GM12878 (cell line): ENCODE measurements at regions not wholly inside any gene's neighbourhood (a gene's known extent, or its start where the extent isn't known, plus 50 kb on each side); places are given as distances from the start of the nearest gene placed in this dataset.

Experiments
- ATAC-seq: fragments of 200-7000 bp; cut with Tn5 transposase; 3 replicates; pipeline ENCODE4 v1.9.1; 2020; ENCODE audit warnings: mild to moderate bottlenecking, moderate library complexity
- BruUV-seq: library from RNA; stranded (reverse); fragments of 400-500 nt; replicated peaks from 2 replicates; lab custom pipeline; 2021; lab: Mats Ljungman, UMichigan
- CTCF ChIA-PET: fragments of 300-600 bp; sonication (Branson Sonifier 250); formaldehyde crosslinking; extraction: SDS; loops from one replicate; lab custom pipeline; 2021; ENCODE audit warnings: inconsistent platforms; lab: Yijun Ruan, JAX
- POLR2A ChIA-PET: fragments of 350-600 bp; formaldehyde crosslinking; extraction: SDS; loops from one replicate; lab custom pipeline; 2021; ENCODE audit warnings: inconsistent platforms; lab: Charles Lee
- RAD21 ChIA-PET: fragments of 300-600 bp; sonication (Branson Sonifier 250); formaldehyde crosslinking; loops from one replicate; lab custom pipeline; 2023; ENCODE audit warnings: antibody characterized with exemption; ENCODE audit not compliant: unreplicated experiment; lab: Charles Lee
- SMC1A ChIA-PET: fragments of 300-600 bp; sonication (Branson Sonifier 250); formaldehyde crosslinking; loops from one replicate; lab custom pipeline; 2023; ENCODE audit not compliant: unreplicated experiment, uncharacterized antibody; lab: Charles Lee
- DNase-seq: peaks from one replicate; pipeline ENCODE4 v3.0.0-alpha.2; 2011; ENCODE audit warnings: low read depth, low spot score
- FAIRE-seq: peaks from 3 replicates; lab custom pipeline; 2011; peaks lifted over from hg19 to GRCh38; lab: Jason Lieb, UNC
- H2AFZ ChIP-seq: 2 replicates; pipeline ENCODE4 v1.6.0; 2011; ENCODE audit warnings: low read depth, low read length, control low read depth; ENCODE audit not compliant: control insufficient read depth
- H3K27ac ChIP-seq: 2 replicates; pipeline ENCODE4 v1.5.1; 2011; ENCODE audit warnings: control low read depth; ENCODE audit not compliant: control insufficient read depth, insufficient read depth
- H3K27me3 ChIP-seq, 2 experiments: replicated peaks in 1 of 2; 2 replicates each; pipeline versions ENCODE4 v1.6.0 to v1.6.1; 2011; ENCODE audit warnings: low read length in 1 of 2; ENCODE audit not compliant: control insufficient read depth in 2 of 2, insufficient read depth in 2 of 2
- H3K36me3 ChIP-seq, 2 experiments: 2 replicates each; pipeline ENCODE4 v1.5.1; 2011; ENCODE audit warnings: low read length in 1 of 2; ENCODE audit not compliant: control insufficient read depth in 2 of 2, insufficient read depth in 2 of 2
- H3K4me1 ChIP-seq: 2 replicates; pipeline ENCODE4 v1.6.1; 2011; ENCODE audit warnings: mild to moderate bottlenecking, low read length, moderate library complexity, mixed read lengths; ENCODE audit not compliant: control insufficient read depth, insufficient read depth
- H3K4me2 ChIP-seq: 2 replicates; pipeline ENCODE4 v1.6.0; 2011; ENCODE audit warnings: control low read depth; ENCODE audit not compliant: control insufficient read depth, insufficient read depth
- H3K4me3 ChIP-seq: fragments of 200-600 bp; sonication (generic); 2 replicates; pipeline ENCODE4 v1.5.1; 2016
- H3K79me2 ChIP-seq: 2 replicates; pipeline ENCODE4 v1.6.0; 2011; ENCODE audit warnings: low read length; ENCODE audit not compliant: control insufficient read depth, insufficient read depth
- H3K9ac ChIP-seq: 2 replicates; pipeline ENCODE4 v1.8.0; 2011; ENCODE audit warnings: low read length, control low read depth, mixed read lengths; ENCODE audit not compliant: control insufficient read depth, insufficient read depth
- H3K9me3 ChIP-seq: replicated peaks from 3 replicates; pipeline ENCODE4 v1.5.1; 2011; ENCODE audit warnings: mild to moderate bottlenecking, low read length; ENCODE audit not compliant: control insufficient read depth, insufficient read depth
- H4K20me1 ChIP-seq: 2 replicates; pipeline ENCODE4 v1.6.0; 2011; ENCODE audit not compliant: control insufficient read depth, insufficient read depth
- BCL11A ChIP-seq: IDR thresholded peaks from 2 replicates; pipeline ENCODE4 v1.6.1; 2011; ENCODE audit warnings: low read depth, low read length
- BCL3 ChIP-seq: IDR thresholded peaks from 2 replicates; pipeline ENCODE4 v1.6.1; 2011; ENCODE audit warnings: borderline replicate concordance, low read depth, mild to moderate bottlenecking, moderate library complexity, low read length; ENCODE audit not compliant: insufficient read depth, poor library complexity, severe bottlenecking
- CHD2 ChIP-seq: IDR thresholded peaks from 2 replicates; pipeline ENCODE4 v1.6.1; 2011; ENCODE audit warnings: low read depth, low read length, improper control_type of control experiment, borderline replicate concordance
- ELK1 ChIP-seq: IDR thresholded peaks from 2 replicates; pipeline ENCODE4 v1.6.1; 2012; ENCODE audit warnings: low read depth, low read length, improper control_type of control experiment
- EP300 ChIP-seq, 2 experiments: fragments of 150-350 bp in 1 of 2; IDR thresholded peaks; 2 replicates each; pipeline ENCODE4 v1.6.1; 2011 to 2012; ENCODE audit warnings: low read depth in 2 of 2, low read length in 2 of 2, borderline replicate concordance in 1 of 2, improper control_type of control experiment in 1 of 2, inconsistent platforms in 1 of 2; ENCODE audit not compliant: control insufficient read depth in 1 of 2
- FOS ChIP-seq: IDR thresholded peaks from 3 replicates; pipeline ENCODE4 v1.6.1; 2011; ENCODE audit warnings: borderline replicate concordance; ENCODE audit not compliant: insufficient read length; ENCODE audit errors: extremely low read depth
- HDAC6 ChIP-seq: fragments of 200-600 bp; sonication (generic); IDR thresholded peaks from one replicate; pipeline ENCODE4 v1.8.0; 2017; ENCODE audit warnings: antibody characterized with exemption; ENCODE audit not compliant: unreplicated experiment
- HSF1 ChIP-seq: fragments of 150-350 bp; IDR thresholded peaks from 2 replicates; pipeline ENCODE4 v1.6.1; 2014; ENCODE audit warnings: mild to moderate bottlenecking, low read depth, low read length
- LARP7 ChIP-seq: fragments of 450-650 bp; IDR thresholded peaks from 2 replicates; pipeline ENCODE4 v1.6.1; 2017; ENCODE audit warnings: mild to moderate bottlenecking
- NBN ChIP-seq: fragments of 450-650 bp; IDR thresholded peaks from 2 replicates; pipeline ENCODE4 v1.6.1; 2016
- NFIC ChIP-seq: IDR thresholded peaks from 2 replicates; pipeline ENCODE4 v1.6.1; 2012; ENCODE audit warnings: low read depth, mild to moderate bottlenecking, inconsistent platforms, low read length, moderate library complexity
- NFXL1 ChIP-seq: fragments of 450-650 bp; IDR thresholded peaks from 2 replicates; pipeline ENCODE4 v1.6.1; 2017; ENCODE audit warnings: antibody characterized with exemption, mild to moderate bottlenecking, borderline replicate concordance
- PML ChIP-seq: IDR thresholded peaks from 2 replicates; pipeline ENCODE4 v1.6.1; 2012; ENCODE audit warnings: low read length, inconsistent platforms
- POLR2AphosphoS5 ChIP-seq: IDR thresholded peaks from 2 replicates; pipeline ENCODE4 v1.6.1; 2011; ENCODE audit warnings: mild to moderate bottlenecking, low read length, inconsistent platforms
- RELB ChIP-seq: fragments of 450-650 bp; IDR thresholded peaks from 2 replicates; pipeline ENCODE4 v1.6.1; 2017; ENCODE audit warnings: low read depth, mild to moderate bottlenecking, moderate library complexity
- USF2 ChIP-seq: IDR thresholded peaks from 2 replicates; pipeline ENCODE4 v1.6.1; 2011; ENCODE audit warnings: low read depth, low read length, improper control_type of control experiment, borderline replicate concordance
- WGBS: methylation state at CpG from one replicate; pipeline ENCODE4 v1.1.6; 2016; ENCODE audit warnings: low lambda C conversion rate; ENCODE audit not compliant: insufficient replicate concordance, insufficient coverage; ENCODE audit errors: missing lambda C conversion rate; 5-methylcytosine and 5-hydroxymethylcytosine counted together
- in situ Hi-C: fragments of 300-500 bp; cut with MboI; formaldehyde crosslinking; loops from 9 replicates; pipeline ENCODE4 v1.14.3; 2018; ENCODE audit warnings: mixed read lengths
- intact Hi-C: fragments of 100-400 bp; cut with micrococcal nuclease; formaldehyde crosslinking; loops from one replicate; pipeline ENCODE4 v1.14.2; 2022; ENCODE audit not compliant: unreplicated experiment

GRCh38 chr3:159413319-159413718 lies 575.3 kb upstream of the IL12A start (continued):
- TF ChIP-seq HSF1 (no peak), CHD2 (no peak), FOS (no peak), USF2 (no peak), BCL11A (no peak)

GRCh38 chr3:159416856-159417255 lies 571.8 kb upstream of the IL12A start:
- no TSS peak for BruUV-seq
- Histone ChIP-seq H3K36me3 (no peaks in the 10 kb centered on the region), H3K4me1 (no peaks in the 10 kb centered on the region), H3K79me2 (no peaks in the 10 kb centered on the region), H3K27ac (no peak overlapping the region), H3K9me3 (no peaks in the 10 kb centered on the region), H3K4me3 (no peak overlapping the region), H3K4me2 (no peak overlapping the region), H2AFZ (no peak overlapping the region), H3K27me3 (no peaks in the 10 kb centered on the region)
- ChIA-PET SMC1A (no interaction called here), POLR2A (no interaction called here), CTCF (interaction anchor here (0.6 kb wide), 1 partner anchor 243 kb away, joined by 3 read pairs; no protein-coding TSS in a partner anchor), RAD21 (no interaction called here)
- intact Hi-C loops: no loop called here
- no peak for DNase-seq
- FAIRE-seq: no peak
- 17% methylated on average over 2 of the region's 2 CpGs for WGBS
- ATAC-seq: no peak
- TF ChIP-seq POLR2AphosphoS5: no peak
- no peak for TF ChIP-seq LARP7
- no peak for TF ChIP-seq NFXL1
- no peak for TF ChIP-seq ELK1
- no peak for TF ChIP-seq CHD2
- no peak for TF ChIP-seq BCL3
- no peak for TF ChIP-seq PML
- no peak for TF ChIP-seq RELB
- TF ChIP-seq NFIC: no peak
- no peak for TF ChIP-seq NBN
- no peak for TF ChIP-seq HDAC6
- no peak for TF ChIP-seq EP300 (IDR thresholded peaks at IDR 0.05; ENCODE audit: borderline replicate concordance in 1 of 2, control insufficient read depth in 1 of 2, low read depth in 2 of 2, low read length in 2 of 2)
- TF ChIP-seq, all 136 proteins: peak for 0
- in situ Hi-C loops: no loop called here
- Histone ChIP-seq H3K9ac (no peak overlapping the region), H4K20me1 (no peaks in the 10 kb centered on the region)
